NCI-H526 treated with DMSO at 0.1 percent for 48 hours (cell line): ENCODE measurements at regions not wholly inside any gene's neighbourhood (a gene's known extent, or its start where the extent isn't known, plus 50 kb on each side); places are given as distances from the start of the nearest gene placed in this dataset.
"Not testable (repeated sequence)": the region's sequence is repeated elsewhere in the genome, so short reads cannot be mapped to it uniquely, and the experiment has no call there.

Source experiments
- DNase-seq: peaks from one replicate; lab custom pipeline; 2025; lab: John Stamatoyannopoulos, UW

GRCh38 chr1:112099979-112100378, 110.5 kb upstream of the KCND3 start:
- DNase-seq: no peak

GRCh38 chr1:112105557-112105956, 116.1 kb upstream of the KCND3 start:
- no peak for DNase-seq

- DNase-seq: no peak
These were observed 120.6 kb upstream of the KCND3 start for GRCh38 chr1:112110031-112110430.

- DNase-seq: no peak
These were observed 122.3 kb upstream of the KCND3 start for GRCh38 chr1:112111734-112112133.

GRCh38 chr1:112114540-112114939, 125.1 kb upstream of the KCND3 start:
- no peak for DNase-seq

- DNase-seq: no peak
These were observed 137.1 kb upstream of the KCND3 start for GRCh38 chr1:112126598-112126997.

- DNase-seq: not testable (repeated sequence)
These were observed 138.1 kb upstream of the KCND3 start for GRCh38 chr1:112127606-112128005.

GRCh38 chr1:112133487-112133886, 144.0 kb upstream of the KCND3 start:
- DNase-seq: no peak

GRCh38 chr1:112140743-112141142, 151.3 kb upstream of the KCND3 start:
- DNase-seq: no peak

- DNase-seq: no peak
These were observed 151.8 kb upstream of the KCND3 start for GRCh38 chr1:112141301-112141700.

- no peak for DNase-seq
These were observed 152.5 kb upstream of the KCND3 start for GRCh38 chr1:112141923-112142322.

- DNase-seq: no peak
These were observed 154.5 kb upstream of the KCND3 start for GRCh38 chr1:112143871-112144441.

GRCh38 chr1:112144733-112145426, 155.4 kb upstream of the KCND3 start:
- no peak for DNase-seq

GRCh38 chr1:112146201-112146715, 156.8 kb upstream of the KCND3 start:
- no peak for DNase-seq

GRCh38 chr1:112160214-112160613, 170.7 kb upstream of the KCND3 start:
- DNase-seq: not testable (repeated sequence)

- DNase-seq: no peak
These were observed 175.9 kb upstream of the KCND3 start for GRCh38 chr1:112165375-112165774.

- no peak for DNase-seq
These were observed 180.0 kb upstream of the KCND3 start for GRCh38 chr1:112169517-112169916.

GRCh38 chr1:112172294-112172882, 182.9 kb upstream of the KCND3 start:
- DNase-seq: no peak

- no peak for DNase-seq
These were observed 187.8 kb upstream of the KCND3 start for GRCh38 chr1:112177314-112177713.

- no peak for DNase-seq
These were observed 199.1 kb upstream of the KCND3 start for GRCh38 chr1:112188611-112189010.

- no peak for DNase-seq
These were observed 199.9 kb upstream of the CTTNBP2NL start for GRCh38 chr1:112196008-112196588.

- no peak for DNase-seq
These were observed 199.3 kb upstream of the CTTNBP2NL start for GRCh38 chr1:112196731-112197130.

- DNase-seq: no peak
These were observed 186.5 kb upstream of the CTTNBP2NL start for GRCh38 chr1:112209493-112209892.
